SK-N-SH (cell line): ENCODE measurements at regions not wholly inside any gene's neighbourhood (a gene's known extent, or its start where the extent isn't known, plus 50 kb on each side); places are given as distances from the start of the nearest gene placed in this dataset.

Experiments used
- CTCF ChIA-PET: fragments of 300-600, 350-600 bp; formaldehyde crosslinking; extraction: SDS; loops from one replicate; lab custom pipeline; 2021; lab: Yijun Ruan, JAX
- POLR2A ChIA-PET: fragments of 350-600 bp; sonication (Branson Sonifier 250); formaldehyde crosslinking; extraction: SDS; loops from one replicate; lab custom pipeline; 2020; ENCODE audit warnings: antibody characterized with exemption, inconsistent platforms; lab: Yijun Ruan, JAX
- DNase-seq: peaks from one replicate; pipeline ENCODE4 v3.0.0; 2012
- H2AFZ ChIP-seq: fragments of 200-600 bp; sonication (generic); 2 replicates; pipeline ENCODE4 v1.8.1; 2016; ENCODE audit warnings: antibody characterized with exemption, mild to moderate bottlenecking, low read depth
- H3F3A ChIP-seq: fragments of 200-600 bp; sonication (generic); replicated peaks from 2 replicates; pipeline ENCODE3; 2016; ENCODE audit warnings: antibody characterized with exemption, mild to moderate bottlenecking; ENCODE audit not compliant: insufficient read depth
- H3K27ac ChIP-seq, 2 experiments: fragments of 200-500 bp in 1 of 2; fragments of 200-600 bp in 1 of 2; sonication (Bioruptor generic) in 1 of 2; sonication (generic), shearing (Covaris generic) in 1 of 2; 2 replicates each; pipeline versions ENCODE4 v1.5.1 to v1.6.1; 2014 to 2016; ENCODE audit warnings: low read depth in 2 of 2, inconsistent platforms in 1 of 2, low read length in 1 of 2, mild to moderate bottlenecking in 1 of 2, mixed read lengths in 1 of 2
- H3K27me3 ChIP-seq: fragments of 200-600 bp; sonication (generic), shearing (Covaris generic); 2 replicates; pipeline ENCODE4 v1.6.1; 2016; ENCODE audit warnings: mixed run types; ENCODE audit not compliant: insufficient read depth
- H3K36me3 ChIP-seq, 2 experiments: fragments of 200-500 bp in 1 of 2; fragments of 200-600 bp in 1 of 2; sonication (Bioruptor generic) in 1 of 2; sonication (generic) in 1 of 2; replicated peaks in 1 of 2; 2 replicates each; pipeline versions ENCODE3 to v1.5.1; 2014 to 2016; ENCODE audit warnings: low read length in 1 of 2, mild to moderate bottlenecking in 1 of 2; ENCODE audit not compliant: insufficient read depth in 2 of 2, control insufficient read depth in 1 of 2
- H3K4me1 ChIP-seq, 2 experiments: fragments of 200-500 bp in 1 of 2; fragments of 200-600 bp in 1 of 2; sonication (Bioruptor generic) in 1 of 2; sonication (generic), shearing (Covaris generic) in 1 of 2; 2 replicates each; pipeline versions ENCODE4 v1.5.1 to v1.6.1; 2014 to 2016; ENCODE audit warnings: low read depth in 1 of 2, low read length in 1 of 2, mixed run types in 1 of 2; ENCODE audit not compliant: insufficient read depth in 2 of 2, control insufficient read depth in 1 of 2
- H3K4me2 ChIP-seq: fragments of 200-600 bp; sonication (generic), shearing (Covaris generic); 2 replicates; pipeline ENCODE4 v1.6.1; 2017; ENCODE audit warnings: mixed run types
- H3K4me3 ChIP-seq, 2 experiments: fragments of 200-500 bp in 1 of 2; fragments of 200-600 bp in 1 of 2; sonication (Bioruptor generic) in 1 of 2; sonication (generic), shearing (Covaris generic) in 1 of 2; 2 replicates each; pipeline versions ENCODE4 v1.5.1 to v1.8.1; 2014 to 2016; ENCODE audit warnings: low read depth in 2 of 2, inconsistent platforms in 1 of 2, low read length in 1 of 2, mild to moderate bottlenecking in 1 of 2, mixed read lengths in 1 of 2, moderate library complexity in 1 of 2
- H3K79me2 ChIP-seq: fragments of 200-600 bp; sonication (generic); 2 replicates; pipeline ENCODE4 v1.8.1; 2017; ENCODE audit warnings: mild to moderate bottlenecking; ENCODE audit not compliant: insufficient read depth
- H3K9ac ChIP-seq: fragments of 200-600 bp; sonication (generic); 2 replicates; pipeline ENCODE4 v1.6.1; 2017; ENCODE audit warnings: mixed run types
- H3K9me2 ChIP-seq: fragments of 200-600 bp; sonication (generic); 2 replicates; pipeline ENCODE4 v1.6.1; 2017; ENCODE audit warnings: mixed run types
- H3K9me3 ChIP-seq: fragments of 200-600 bp; sonication (generic); 2 replicates; pipeline ENCODE4 v1.6.1; 2017; ENCODE audit warnings: mixed run types, mild to moderate bottlenecking, moderate library complexity
- H4K20me1 ChIP-seq: fragments of 200-600 bp; sonication (generic); 2 replicates; pipeline ENCODE4 v1.6.1; 2017; ENCODE audit warnings: mild to moderate bottlenecking, mixed run types; ENCODE audit not compliant: insufficient read depth
- ELF1 ChIP-seq: IDR thresholded peaks from 2 replicates; pipeline ENCODE4 v1.4.0; 2012
- EP300 ChIP-seq, 2 experiments: IDR thresholded peaks; 2 replicates each; pipeline versions ENCODE4 v1.4.0 to v1.6.1; 2012; ENCODE audit warnings: borderline replicate concordance in 1 of 2, low read depth in 1 of 2, low read length in 1 of 2
- EZH2phosphoT487 ChIP-seq: fragments of 200-600 bp; sonication (generic); IDR thresholded peaks from 2 replicates; pipeline ENCODE4 v1.6.1; 2017; ENCODE audit warnings: low read depth, mixed run types, mild to moderate bottlenecking, antibody characterized with exemption, moderate library complexity, borderline replicate concordance
- FOSL2 ChIP-seq: IDR thresholded peaks from 2 replicates; pipeline ENCODE4 v1.4.0; 2012; ENCODE audit warnings: low read depth, mild to moderate bottlenecking, moderate library complexity, borderline replicate concordance
- FOXM1 ChIP-seq: IDR thresholded peaks from 2 replicates; pipeline ENCODE4 v1.4.0; 2012; ENCODE audit warnings: low read depth, mild to moderate bottlenecking
- GATA2 ChIP-seq: sonication (generic); formaldehyde crosslinking; IDR thresholded peaks from 2 replicates; pipeline ENCODE4 v1.5.0; 2020; ENCODE audit warnings: mild to moderate bottlenecking, missing genetic modification reagents
- JUND ChIP-seq: IDR thresholded peaks from 2 replicates; pipeline ENCODE4 v1.4.0; 2012
- MAX ChIP-seq: IDR thresholded peaks from 2 replicates; pipeline ENCODE4 v1.4.0; 2012; ENCODE audit warnings: low read depth
- MEF2A ChIP-seq: IDR thresholded peaks from 2 replicates; pipeline ENCODE4 v1.4.0; 2012; ENCODE audit warnings: low read depth, borderline replicate concordance
- MXI1 ChIP-seq: IDR thresholded peaks from 2 replicates; pipeline ENCODE4 v1.6.1; 2012; ENCODE audit warnings: mild to moderate bottlenecking, low read depth, low read length, improper control_type of control experiment
- NFIC ChIP-seq: IDR thresholded peaks from 2 replicates; pipeline ENCODE4 v1.4.0; 2012; ENCODE audit warnings: borderline replicate concordance
- PBX3 ChIP-seq: IDR thresholded peaks from 2 replicates; pipeline ENCODE4; 2012
- RAD21 ChIP-seq: IDR thresholded peaks from 2 replicates; pipeline ENCODE4 v1.6.1; 2012; ENCODE audit warnings: mild to moderate bottlenecking, low read length
- RCOR1 ChIP-seq: fragments of 150-350 bp; IDR thresholded peaks from 2 replicates; pipeline ENCODE4 v1.6.1; 2017; ENCODE audit warnings: antibody characterized with exemption, low read length
- REST ChIP-seq: IDR thresholded peaks from 2 replicates; pipeline ENCODE4 v1.6.1; 2012; ENCODE audit warnings: mild to moderate bottlenecking, low read depth, low read length, moderate library complexity
- RFX5 ChIP-seq: IDR thresholded peaks from 2 replicates; pipeline ENCODE4 v1.6.1; 2012; ENCODE audit warnings: mild to moderate bottlenecking, improper control_type of control experiment, low read length
- RXRA ChIP-seq: IDR thresholded peaks from 2 replicates; pipeline ENCODE4 v1.4.0; 2012; ENCODE audit warnings: low read depth, mild to moderate bottlenecking, borderline replicate concordance
- TAF1 ChIP-seq: IDR thresholded peaks from 2 replicates; pipeline ENCODE4 v1.6.1; 2012; ENCODE audit warnings: low read depth, mild to moderate bottlenecking, low read length, moderate library complexity, borderline replicate concordance
- TCF12 ChIP-seq: IDR thresholded peaks from 2 replicates; pipeline ENCODE4 v1.4.0; 2012
- TEAD4 ChIP-seq: IDR thresholded peaks from 2 replicates; pipeline ENCODE4 v1.4.0; 2012; ENCODE audit warnings: mild to moderate bottlenecking, borderline replicate concordance; ENCODE audit not compliant: insufficient read depth
- ZBTB33 ChIP-seq: IDR thresholded peaks from 2 replicates; pipeline ENCODE4 v1.4.0; 2012; ENCODE audit warnings: low read depth, borderline replicate concordance
- WGBS: methylation state at CpG from one replicate; pipeline ENCODE4 v1.1.6; 2017; ENCODE audit warnings: low lambda C conversion rate; 5-methylcytosine and 5-hydroxymethylcytosine counted together

GRCh38 chr14:71659159-71659558 is 273.1 kb upstream of the RGS6 start:
- Histone ChIP-seq H3K9ac (no peak overlapping the region), H3K27ac (peak overlapping the region; percentile 17 to 28; a peak in 3 of 4 replicates), H3K4me1 (peaks cover 7 to 20% of the 10 kb centered on the region in 2 experiments), H4K20me1 (no peaks in the 10 kb centered on the region), H2AFZ (no peak overlapping the region), H3K4me3 (no peak overlapping the region), H3K79me2 (no peaks in the 10 kb centered on the region; the same call in 1 of the 2 replicates), H3K4me2 (0 out of 2 replicates have a peak overlapping the region, but pooled peaks have one; percentile 23), H3K9me3 (no peaks in the 10 kb centered on the region), H3F3A (peaks cover 8% of the 10 kb centered on the region)
- DNase-seq, result no peak
- TF ChIP-seq TEAD4 (0 out of 2 replicates have a peak, but pooled peaks have one; percentile 32), GATA2 (CRISPR knock-in tag) (peak; percentile 58; the same call in 1 of the 2 replicates), PBX3 (peak; percentile 53), NFIC (peak; percentile 24; the same call in 1 of the 2 replicates), FOSL2 (peak; percentile 45; the same call in 1 of the 2 replicates), MEF2A (no peak), EP300 (IDR thresholded peaks at IDR 0.05; ENCODE audit: borderline replicate concordance in 1 of 2, low read depth in 1 of 2, low read length in 1 of 2) (peak in 1 of 2 experiments; percentile 77; a peak in 2 of 4 replicates), FOXM1 (no peak), TCF12 (peak; percentile 86), RCOR1 (peak; percentile 62; the same call in 1 of the 2 replicates), RAD21 (0 out of 2 replicates have a peak, but pooled peaks have one; percentile 2), RFX5 (peak; percentile 16; the same call in 1 of the 2 replicates), RXRA (peak; percentile 32; the same call in 1 of the 2 replicates), TAF1 (no peak), JUND (peak; percentile 69)
- TF ChIP-seq, all 33 proteins: peak for 12
- Histone ChIP-seq H3K9me2 (no peaks in the 10 kb centered on the region), H3K27me3 (no peaks in the 10 kb centered on the region), H3K36me3 (peaks cover 10 to 35% of the 10 kb centered on the region in 2 experiments)
- POLR2A ChIA-PET, result no interaction called here
- CTCF ChIA-PET, result interaction anchor here (1.5 to 1.8 kb wide), 2 partner anchors 10 to 94 kb away, joined by 7 to 9 read pairs; no protein-coding TSS in a partner anchor

GRCh38 chr14:71661441-71661840 is 270.8 kb upstream of the RGS6 start:
- no peaks in the 10 kb centered on the region for H3K9me3 ChIP-seq
- no peak overlapping the region for H3K4me2 ChIP-seq
- no peaks in the 10 kb centered on the region for H3K9me2 ChIP-seq
- H3K4me3 ChIP-seq, result no peak overlapping the region
- no peaks in the 10 kb centered on the region; the same call in 1 of the 2 replicates for H3K79me2 ChIP-seq
- DNase-seq, result no peak
- no peaks in the 10 kb centered on the region for H4K20me1 ChIP-seq
- peaks cover 10 to 31% of the 10 kb centered on the region in 2 experiments for H3K36me3 ChIP-seq
- H3F3A ChIP-seq, result peaks cover 21% of the 10 kb centered on the region
- H2AFZ ChIP-seq, result no peak overlapping the region
- ChIA-PET CTCF (interaction anchor here (1.4 kb wide), 1 partner anchor 66 kb away, joined by 3 read pairs; no protein-coding TSS in a partner anchor), POLR2A (no interaction called here)
- H3K27ac ChIP-seq, result no peak overlapping the region
- H3K4me1 ChIP-seq, result peaks cover 7 to 40% of the 10 kb centered on the region in 2 experiments
- no peaks in the 10 kb centered on the region for H3K27me3 ChIP-seq
- no peak overlapping the region for H3K9ac ChIP-seq
- 89% methylated on average over 5 of the region's 5 CpGs for WGBS
- no peak for TF ChIP-seq ELF1
- TF ChIP-seq TAF1, result no peak
- no peak for TF ChIP-seq ZBTB33
- TF ChIP-seq TEAD4, result no peak
- no peak for TF ChIP-seq MXI1
- TF ChIP-seq MAX, result no peak
- TF ChIP-seq EP300 (IDR thresholded peaks at IDR 0.05; ENCODE audit: borderline replicate concordance in 1 of 2, low read depth in 1 of 2, low read length in 1 of 2), result no peak
- TF ChIP-seq RAD21, result no peak
- TF ChIP-seq EZH2phosphoT487, result no peak
- TF ChIP-seq REST, result no peak
